ENCODE measurements at regions not wholly inside any gene's neighbourhood (a gene's known extent, or its start where the extent isn't known, plus 50 kb on each side); places are given as distances from the start of the nearest gene placed in this dataset.

GRCh38 chr2:13135856-13136255 is 419.1 kb downstream of the TRIB2 start:
- TF ChIP-seq CTCF (IDR thresholded peaks at IDR 0.05) (no peak), POLR2A (IDR thresholded peaks at IDR 0.05) (no peak)

Measured in heart left ventricle (tissue), 13 donors.